ENCODE measurements at regions not wholly inside any gene's neighbourhood (a gene's known extent, or its start where the extent isn't known, plus 50 kb on each side); places are given as distances from the start of the nearest gene placed in this dataset.

GRCh38 chr7:86970547-86970946 is 88.9 kb downstream of the ELAPOR2 start:
- intact Hi-C loops (cut with micrococcal nuclease), result no loop called here
- no peaks in the 10 kb centered on the region for H3K9me3 ChIP-seq (ENCODE audit: control extremely low read depth in 1 of 3, control insufficient read depth in 2 of 3, insufficient read depth in 1 of 3, low read length in 2 of 3)
- H3K9ac ChIP-seq (ENCODE audit: low read length), result no peak overlapping the region
- H3K4me1 ChIP-seq (ENCODE audit: control insufficient read depth in 2 of 2, insufficient read depth in 2 of 2, low read length in 2 of 2), result peaks cover 0 to 7% of the 10 kb centered on the region in 2 donors
- H3K27ac ChIP-seq (ENCODE audit: low read length in 2 of 2), result no peak overlapping the region
- TF ChIP-seq, protein P1, sequence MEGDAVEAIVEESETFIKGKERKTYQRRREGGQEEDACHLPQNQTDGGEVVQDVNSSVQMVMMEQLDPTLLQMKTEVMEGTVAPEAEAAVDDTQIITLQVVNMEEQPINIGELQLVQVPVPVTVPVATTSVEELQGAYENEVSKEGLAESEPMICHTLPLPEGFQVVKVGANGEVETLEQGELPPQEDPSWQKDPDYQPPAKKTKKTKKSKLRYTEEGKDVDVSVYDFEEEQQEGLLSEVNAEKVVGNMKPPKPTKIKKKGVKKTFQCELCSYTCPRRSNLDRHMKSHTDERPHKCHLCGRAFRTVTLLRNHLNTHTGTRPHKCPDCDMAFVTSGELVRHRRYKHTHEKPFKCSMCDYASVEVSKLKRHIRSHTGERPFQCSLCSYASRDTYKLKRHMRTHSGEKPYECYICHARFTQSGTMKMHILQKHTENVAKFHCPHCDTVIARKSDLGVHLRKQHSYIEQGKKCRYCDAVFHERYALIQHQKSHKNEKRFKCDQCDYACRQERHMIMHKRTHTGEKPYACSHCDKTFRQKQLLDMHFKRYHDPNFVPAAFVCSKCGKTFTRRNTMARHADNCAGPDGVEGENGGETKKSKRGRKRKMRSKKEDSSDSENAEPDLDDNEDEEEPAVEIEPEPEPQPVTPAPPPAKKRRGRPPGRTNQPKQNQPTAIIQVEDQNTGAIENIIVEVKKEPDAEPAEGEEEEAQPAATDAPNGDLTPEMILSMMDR (IDR thresholded peaks at IDR 0.05), result no peak
- no peak for TF ChIP-seq EZH2 (IDR thresholded peaks at IDR 0.05; ENCODE audit: borderline replicate concordance, insufficient read depth, low read depth, low read length, poor library complexity, severe bottlenecking)
- no peaks in the 10 kb centered on the region for H4K20me1 ChIP-seq (ENCODE audit: control insufficient read depth, insufficient read depth, low read length, poor library complexity, severe bottlenecking)
- H3K4me2 ChIP-seq (replicated peaks; ENCODE audit: low read depth, low read length, poor library complexity, severe bottlenecking), result no peak overlapping the region
- POLR2A ChIA-PET, result no interaction called here
- no CpG with 5 or more reads among the region's 1 CpG for WGBS (ENCODE audit: insufficient coverage)
- CTCF ChIA-PET, result no interaction called here
- ATAC-seq (ENCODE audit: low read depth) (no peak), DNase-seq (no peak)
- H3K79me2 ChIP-seq (ENCODE audit: control insufficient read depth, insufficient read depth, low read length), result no peaks in the 10 kb centered on the region
- Mint-ChIP-seq H3K9me3 (ENCODE audit: insufficient read depth) (no peaks in the 10 kb centered on the region), H3K4me3 (no peak overlapping the region), H3K4me1 (peaks cover 8% of the 10 kb centered on the region), H3K27ac (no peak overlapping the region), H3K27me3 (peaks cover 4% of the 10 kb centered on the region)
- H3K4me3 ChIP-seq (ENCODE audit: control extremely low read depth in 1 of 5, extremely low read depth in 1 of 5, insufficient read depth in 1 of 5, low read depth in 2 of 5, low read length in 4 of 5), result no peak overlapping the region
- no peak overlapping the region for H2AFZ ChIP-seq (ENCODE audit: insufficient read depth, low read depth, low read length, poor library complexity, severe bottlenecking)
- H3K27me3 ChIP-seq (replicated peaks in 1 of 4; ENCODE audit: control extremely low read depth in 1 of 4, control insufficient read depth in 3 of 4, insufficient read depth in 4 of 4, low read length in 3 of 4), result no peaks in the 10 kb centered on the region
- no peaks in the 10 kb centered on the region for H3K36me3 ChIP-seq (replicated peaks in 1 of 2; ENCODE audit: control extremely low read depth in 1 of 2, control insufficient read depth in 1 of 2, extremely low read depth in 1 of 2, insufficient read depth in 2 of 2, low read length in 1 of 2)

GRCh38 chr7:86969865-86970264 is 89.6 kb downstream of the ELAPOR2 start:
- no peak for ATAC-seq (ENCODE audit: low read depth)
- no CpG with 5 or more reads among the region's 1 CpG for WGBS (ENCODE audit: insufficient coverage)

More at GRCh38 chr7:86969865-86970264, 89.6 kb downstream of the ELAPOR2 start:
- H3K4me3 Mint-ChIP-seq, result no peak overlapping the region
- H3K36me3 ChIP-seq (replicated peaks in 1 of 2; ENCODE audit: control extremely low read depth in 1 of 2, control insufficient read depth in 1 of 2, extremely low read depth in 1 of 2, insufficient read depth in 2 of 2, low read length in 1 of 2), result no peaks in the 10 kb centered on the region
- no peaks in the 10 kb centered on the region for H3K79me2 ChIP-seq (ENCODE audit: control insufficient read depth, insufficient read depth, low read length)
- no peaks in the 10 kb centered on the region for H3K9me3 ChIP-seq (ENCODE audit: control extremely low read depth in 1 of 3, control insufficient read depth in 2 of 3, insufficient read depth in 1 of 3, low read length in 2 of 3)
- POLR2A ChIA-PET, result no interaction called here
- H3K9me3 Mint-ChIP-seq (ENCODE audit: insufficient read depth), result no peaks in the 10 kb centered on the region
- CTCF ChIA-PET, result no interaction called here
- peaks cover 2% of the 10 kb centered on the region for H3K27me3 Mint-ChIP-seq
- no peak overlapping the region for H2AFZ ChIP-seq (ENCODE audit: insufficient read depth, low read depth, low read length, poor library complexity, severe bottlenecking)
- intact Hi-C loops (cut with micrococcal nuclease), result no loop called here
- no peak overlapping the region for H3K27ac ChIP-seq (ENCODE audit: low read length in 2 of 2)
- H3K4me2 ChIP-seq (replicated peaks; ENCODE audit: low read depth, low read length, poor library complexity, severe bottlenecking), result no peak overlapping the region
- no peak overlapping the region for H3K4me3 ChIP-seq (ENCODE audit: control extremely low read depth in 1 of 5, extremely low read depth in 1 of 5, insufficient read depth in 1 of 5, low read depth in 2 of 5, low read length in 4 of 5)
- H4K20me1 ChIP-seq (ENCODE audit: control insufficient read depth, insufficient read depth, low read length, poor library complexity, severe bottlenecking), result no peaks in the 10 kb centered on the region
- DNase-seq, result no peak
- no peak overlapping the region for H3K9ac ChIP-seq (ENCODE audit: low read length)
- no peak overlapping the region for H3K27ac Mint-ChIP-seq
- H3K4me1 ChIP-seq (ENCODE audit: control insufficient read depth in 2 of 2, insufficient read depth in 2 of 2, low read length in 2 of 2), result peaks cover 0 to 7% of the 10 kb centered on the region in 2 donors
- no peak for TF ChIP-seq EZH2 (IDR thresholded peaks at IDR 0.05; ENCODE audit: borderline replicate concordance, insufficient read depth, low read depth, low read length, poor library complexity, severe bottlenecking)
- TF ChIP-seq, protein P1 (IDR thresholded peaks at IDR 0.05), result no peak
- no peaks in the 10 kb centered on the region for H3K27me3 ChIP-seq (replicated peaks in 1 of 4; ENCODE audit: control extremely low read depth in 1 of 4, control insufficient read depth in 3 of 4, insufficient read depth in 4 of 4, low read length in 3 of 4)
- peaks cover 8% of the 10 kb centered on the region for H3K4me1 Mint-ChIP-seq
